BLaER1 (cell line): ENCODE measurements at regions not wholly inside any gene's neighbourhood (a gene's known extent, or its start where the extent isn't known, plus 50 kb on each side); places are given as distances from the start of the nearest gene placed in this dataset.

Experiments used
- H3K27ac ChIP-seq: shearing (Covaris generic); formaldehyde crosslinking; 2 replicates; pipeline ENCODE4 v1.8.1; 2022
- H3K27me3 ChIP-seq: shearing (Covaris generic); formaldehyde crosslinking; 2 replicates; pipeline ENCODE4 v1.8.1; 2022
- H3K36me3 ChIP-seq: shearing (Covaris generic); formaldehyde crosslinking; 2 replicates; pipeline ENCODE4 v1.8.1; 2022
- H3K4me1 ChIP-seq: shearing (Covaris generic); formaldehyde crosslinking; 2 replicates; pipeline ENCODE4 v1.8.1; 2022
- H3K4me2 ChIP-seq: shearing (Covaris generic); formaldehyde crosslinking; 2 replicates; pipeline ENCODE4 v1.8.1; 2022
- H3K4me3 ChIP-seq: shearing (Covaris generic); formaldehyde crosslinking; 2 replicates; pipeline ENCODE4 v1.8.1; 2022
- H3K9ac ChIP-seq: shearing (Covaris generic); formaldehyde crosslinking; 2 replicates; pipeline ENCODE4 v1.8.1; 2022
- H3K9me3 ChIP-seq: shearing (Covaris generic); formaldehyde crosslinking; 2 replicates; pipeline ENCODE4 v1.8.1; 2022
- H4K20me1 ChIP-seq: shearing (Covaris generic); formaldehyde crosslinking; 2 replicates; pipeline ENCODE4 v1.8.1; 2022
- Cebpa-rat ChIP-seq: shearing (Covaris generic); IDR thresholded peaks from 2 replicates; pipeline ENCODE4 v1.8.1; 2022

- H3K4me2 ChIP-seq = no peak overlapping the region
- H3K4me1 ChIP-seq = peaks cover 5% of the 10 kb centered on the region; the same call in 1 of the 2 replicates
- no peak overlapping the region for H3K27ac ChIP-seq
- TF ChIP-seq Cebpa-rat = no peak
- no peaks in the 10 kb centered on the region for H3K27me3 ChIP-seq
- no peaks in the 10 kb centered on the region for H4K20me1 ChIP-seq
- H3K4me3 ChIP-seq = no peak overlapping the region
- H3K9me3 ChIP-seq = no peaks in the 10 kb centered on the region
- H3K9ac ChIP-seq = no peak overlapping the region
- H3K36me3 ChIP-seq = no peaks in the 10 kb centered on the region
Measured at GRCh38 chr15:87753539-87753938, 503.0 kb downstream of the NTRK3 start.

GRCh38 chr15:87752250-87752951 lies 504.1 kb downstream of the NTRK3 start:
- H3K4me2 ChIP-seq = no peak overlapping the region
- H3K9ac ChIP-seq = no peak overlapping the region
- no peaks in the 10 kb centered on the region for H3K9me3 ChIP-seq
- H3K27me3 ChIP-seq = no peaks in the 10 kb centered on the region
- H3K4me3 ChIP-seq = no peak overlapping the region
- H3K27ac ChIP-seq = no peak overlapping the region
- TF ChIP-seq Cebpa-rat = no peak
- H3K4me1 ChIP-seq = peaks cover 5% of the 10 kb centered on the region; the same call in 1 of the 2 replicates
- no peaks in the 10 kb centered on the region for H4K20me1 ChIP-seq
- no peaks in the 10 kb centered on the region for H3K36me3 ChIP-seq

DNA sequence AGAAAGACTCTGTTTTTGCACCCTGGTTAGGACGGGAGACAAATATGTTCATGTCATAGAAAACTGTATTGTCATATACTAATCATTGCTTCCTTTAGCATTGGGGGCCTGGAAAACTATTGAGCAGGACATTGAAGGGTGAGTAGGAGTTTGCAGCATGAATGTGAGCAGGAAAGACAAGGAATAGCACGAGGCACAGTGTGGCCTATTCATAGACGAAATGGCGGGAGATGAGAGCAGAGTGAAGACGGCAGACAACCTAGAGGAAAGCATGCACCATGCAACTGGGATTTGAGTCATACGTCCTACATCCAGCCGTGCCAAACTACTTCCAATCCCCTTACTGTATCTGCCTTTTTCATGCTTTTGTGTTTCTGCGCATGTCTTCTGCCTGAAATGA lies 508.1 kb downstream of the NTRK3 start:
- H3K4me3 ChIP-seq = no peak overlapping the region
- TF ChIP-seq Cebpa-rat = no peak
- no peaks in the 10 kb centered on the region for H3K9me3 ChIP-seq
- H3K4me1 ChIP-seq = peaks cover 5% of the 10 kb centered on the region; the same call in 1 of the 2 replicates
- no peaks in the 10 kb centered on the region for H3K36me3 ChIP-seq
- no peaks in the 10 kb centered on the region for H3K27me3 ChIP-seq
- H3K9ac ChIP-seq = no peak overlapping the region
- H3K27ac ChIP-seq = no peak overlapping the region
- H4K20me1 ChIP-seq = no peaks in the 10 kb centered on the region
- no peak overlapping the region for H3K4me2 ChIP-seq

- Histone ChIP-seq H3K9ac (no peak overlapping the region), H3K9me3 (no peaks in the 10 kb centered on the region), H4K20me1 (no peaks in the 10 kb centered on the region), H3K27ac (no peak overlapping the region), H3K4me2 (no peak overlapping the region), H3K27me3 (no peaks in the 10 kb centered on the region), H3K4me1 (no peaks in the 10 kb centered on the region), H3K36me3 (no peaks in the 10 kb centered on the region), H3K4me3 (no peak overlapping the region)
- no peak for TF ChIP-seq Cebpa-rat
Measured at GRCh38 chr15:87747087-87747486, 509.5 kb downstream of the NTRK3 start.

DNA sequence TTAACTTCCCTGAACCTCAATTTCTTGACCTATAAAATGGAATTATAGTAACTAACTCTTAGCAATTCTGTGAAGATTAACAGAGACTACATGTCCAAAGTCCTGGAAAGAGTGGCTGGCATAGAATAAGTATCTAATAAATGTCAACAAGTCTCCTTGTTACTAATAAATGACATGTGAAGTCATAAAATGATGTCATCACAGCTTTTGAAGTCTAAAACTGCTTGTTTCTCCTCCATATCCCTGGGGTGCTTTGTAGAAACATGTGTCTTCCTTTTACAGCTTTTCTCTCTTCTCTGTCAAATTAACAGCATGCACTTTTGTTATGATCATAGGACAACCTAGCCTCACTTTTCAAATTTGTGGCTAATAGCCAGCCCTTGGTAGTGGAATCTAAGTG lies 510.2 kb downstream of the NTRK3 start:
- no peak overlapping the region for H3K4me3 ChIP-seq
- no peak overlapping the region for H3K9ac ChIP-seq
- TF ChIP-seq Cebpa-rat = no peak
- no peaks in the 10 kb centered on the region for H4K20me1 ChIP-seq
- H3K4me2 ChIP-seq = no peak overlapping the region
- H3K27ac ChIP-seq = no peak overlapping the region
- H3K27me3 ChIP-seq = no peaks in the 10 kb centered on the region
- H3K36me3 ChIP-seq = no peaks in the 10 kb centered on the region
- H3K9me3 ChIP-seq = no peaks in the 10 kb centered on the region
- no peaks in the 10 kb centered on the region for H3K4me1 ChIP-seq

GRCh38 chr15:87744815-87745214 lies 511.7 kb downstream of the NTRK3 start:
- TF ChIP-seq Cebpa-rat = no peak

GRCh38 chr15:87743562-87743961 lies 513.0 kb downstream of the NTRK3 start:
- H3K4me3 ChIP-seq = no peak overlapping the region
- H3K4me2 ChIP-seq = no peak overlapping the region
- no peaks in the 10 kb centered on the region for H3K4me1 ChIP-seq
- no peaks in the 10 kb centered on the region for H3K9me3 ChIP-seq
- TF ChIP-seq Cebpa-rat = no peak
- H3K27me3 ChIP-seq = no peaks in the 10 kb centered on the region
- H3K27ac ChIP-seq = no peak overlapping the region
- no peak overlapping the region for H3K9ac ChIP-seq
- no peaks in the 10 kb centered on the region for H4K20me1 ChIP-seq
- H3K36me3 ChIP-seq = no peaks in the 10 kb centered on the region

More at GRCh38 chr15:87744815-87745214, 511.7 kb downstream of the NTRK3 start:
- H3K9ac ChIP-seq = no peak overlapping the region
- no peak overlapping the region for H3K4me3 ChIP-seq
- H4K20me1 ChIP-seq = no peaks in the 10 kb centered on the region
- no peaks in the 10 kb centered on the region for H3K9me3 ChIP-seq
- no peak overlapping the region for H3K4me2 ChIP-seq
- no peaks in the 10 kb centered on the region for H3K27me3 ChIP-seq
- no peaks in the 10 kb centered on the region for H3K36me3 ChIP-seq
- H3K27ac ChIP-seq = no peak overlapping the region
- no peaks in the 10 kb centered on the region for H3K4me1 ChIP-seq

DNA sequence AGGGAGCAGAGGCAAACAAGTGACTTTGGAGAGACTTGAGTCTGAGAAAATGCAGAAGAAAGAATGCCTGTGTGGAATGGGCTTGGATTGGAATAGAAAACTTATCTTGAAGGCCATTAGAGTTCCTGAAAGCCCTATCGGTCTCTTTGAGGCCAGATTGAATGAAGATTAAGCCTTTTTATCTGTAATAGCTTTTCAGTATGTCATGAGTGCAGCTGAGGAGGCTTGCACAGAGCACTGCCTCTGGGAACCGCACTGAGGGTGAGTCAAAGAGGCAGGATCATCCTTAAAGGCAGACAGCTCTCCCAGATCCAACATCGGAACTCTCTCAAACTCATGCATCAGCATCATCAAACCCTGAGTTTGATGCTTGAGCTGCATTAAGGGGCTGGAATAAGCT lies 515.2 kb downstream of the NTRK3 start:
- no peak overlapping the region for H3K27ac ChIP-seq
- no peaks in the 10 kb centered on the region for H4K20me1 ChIP-seq
- no peaks in the 10 kb centered on the region for H3K36me3 ChIP-seq
- H3K9ac ChIP-seq = no peak overlapping the region
- no peaks in the 10 kb centered on the region for H3K27me3 ChIP-seq
- H3K4me3 ChIP-seq = no peak overlapping the region
- H3K4me1 ChIP-seq = no peaks in the 10 kb centered on the region
- no peaks in the 10 kb centered on the region for H3K9me3 ChIP-seq
- no peak for TF ChIP-seq Cebpa-rat
- H3K4me2 ChIP-seq = no peak overlapping the region

- Histone ChIP-seq H3K4me3 (no peak overlapping the region), H3K4me1 (no peaks in the 10 kb centered on the region), H3K9ac (no peak overlapping the region), H4K20me1 (no peaks in the 10 kb centered on the region), H3K27me3 (no peaks in the 10 kb centered on the region), H3K36me3 (no peaks in the 10 kb centered on the region), H3K4me2 (no peak overlapping the region), H3K27ac (no peak overlapping the region), H3K9me3 (no peaks in the 10 kb centered on the region)
- no peak for TF ChIP-seq Cebpa-rat
Measured at GRCh38 chr15:87740655-87741344, 515.7 kb downstream of the NTRK3 start.

DNA sequence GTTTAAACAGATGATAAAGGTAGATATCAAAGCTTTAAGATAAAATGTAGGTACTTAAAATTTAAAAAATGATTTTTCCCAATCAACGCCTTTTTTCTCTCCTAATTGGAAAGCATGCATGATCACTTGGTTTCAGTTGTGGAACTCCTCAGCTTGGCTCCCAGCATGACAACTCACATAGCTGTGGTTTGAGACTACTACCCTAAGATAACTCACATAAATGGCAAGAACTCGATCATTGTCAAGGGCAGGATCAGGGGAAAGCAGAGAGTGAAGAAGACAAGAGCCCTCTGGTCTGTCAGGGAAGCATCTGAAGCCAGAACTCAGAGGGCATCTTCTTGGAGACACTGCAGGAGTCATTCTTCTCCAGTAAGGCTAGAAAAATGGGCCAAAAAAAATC lies 516.7 kb downstream of the NTRK3 start:
- TF ChIP-seq Cebpa-rat = no peak

More for the DNA sequence above, 516.7 kb downstream of the NTRK3 start:
- Histone ChIP-seq H3K9me3 (no peaks in the 10 kb centered on the region), H3K36me3 (no peaks in the 10 kb centered on the region), H3K27me3 (no peaks in the 10 kb centered on the region), H3K4me2 (no peak overlapping the region), H4K20me1 (no peaks in the 10 kb centered on the region), H3K27ac (no peak overlapping the region), H3K9ac (no peak overlapping the region), H3K4me3 (no peak overlapping the region), H3K4me1 (no peaks in the 10 kb centered on the region)
